ENCODE measurements at regions not wholly inside any gene's neighbourhood (a gene's known extent, or its start where the extent isn't known, plus 50 kb on each side); places are given as distances from the start of the nearest gene placed in this dataset.

- Histone ChIP-seq H3K4me3 (no peak overlapping the region), H3K4me1 (no peaks in the 10 kb centered on the region), H3K9me3 (no peaks in the 10 kb centered on the region), H3K36me3 (no peaks in the 10 kb centered on the region), H3K27me3 (no peaks in the 10 kb centered on the region), H3K27ac (no peak overlapping the region)
- TF ChIP-seq CTCF (IDR thresholded peaks at IDR 0.05) (no peak), POLR2AphosphoS5 (IDR thresholded peaks at IDR 0.05) (no peak), POLR2A (IDR thresholded peaks at IDR 0.05) (no peak)
- DNase-seq (ENCODE audit: low spot score in 2 of 2): no peak
- intact Hi-C loops (cut with DNase I; ENCODE audit: low total_unique reads): no loop called here
These were observed 94.0 kb upstream of the UMPS start for GRCh38 chr3:124636101-124636862.

GRCh38 chr3:124636863-124637296, 93.4 kb upstream of the UMPS start:
- H3K36me3 ChIP-seq: no peaks in the 10 kb centered on the region

GRCh38 chr3:124639406-124640237, 90.6 kb upstream of the UMPS start:
- no peaks in the 10 kb centered on the region for H3K9me3 ChIP-seq
- H3K27ac ChIP-seq: no peak overlapping the region
- no peaks in the 10 kb centered on the region for H3K36me3 ChIP-seq
- no peaks in the 10 kb centered on the region for H3K27me3 ChIP-seq
- TF ChIP-seq POLR2AphosphoS5 (IDR thresholded peaks at IDR 0.05) (no peak), POLR2A (IDR thresholded peaks at IDR 0.05) (no peak), CTCF (IDR thresholded peaks at IDR 0.05) (no peak)
- no peak for DNase-seq (ENCODE audit: low spot score in 2 of 2)
- no peaks in the 10 kb centered on the region for H3K4me1 ChIP-seq
- intact Hi-C loops (cut with DNase I; ENCODE audit: low total_unique reads): no loop called here
- H3K4me3 ChIP-seq: no peak overlapping the region

More at GRCh38 chr3:124636863-124637296, 93.4 kb upstream of the UMPS start:
- Histone ChIP-seq H3K27me3 (no peaks in the 10 kb centered on the region), H3K4me1 (no peaks in the 10 kb centered on the region), H3K9me3 (no peaks in the 10 kb centered on the region), H3K27ac (no peak overlapping the region), H3K4me3 (no peak overlapping the region)
- TF ChIP-seq CTCF (IDR thresholded peaks at IDR 0.05) (no peak), POLR2A (IDR thresholded peaks at IDR 0.05) (no peak), POLR2AphosphoS5 (IDR thresholded peaks at IDR 0.05) (no peak)
- DNase-seq (ENCODE audit: low spot score in 2 of 2): no peak
- intact Hi-C loops (cut with DNase I; ENCODE audit: low total_unique reads): no loop called here

- intact Hi-C loops (cut with DNase I; ENCODE audit: low total_unique reads): no loop called here
- H3K4me1 ChIP-seq: no peaks in the 10 kb centered on the region
- no peak for TF ChIP-seq POLR2A (IDR thresholded peaks at IDR 0.05)
- TF ChIP-seq CTCF (IDR thresholded peaks at IDR 0.05): no peak
- no peak for TF ChIP-seq POLR2AphosphoS5 (IDR thresholded peaks at IDR 0.05)
- no peak for DNase-seq (ENCODE audit: low spot score in 2 of 2)
- H3K4me3 ChIP-seq: no peak overlapping the region
- no peak overlapping the region for H3K27ac ChIP-seq
- no peaks in the 10 kb centered on the region for H3K27me3 ChIP-seq
- H3K36me3 ChIP-seq: no peaks in the 10 kb centered on the region
- no peaks in the 10 kb centered on the region for H3K9me3 ChIP-seq
These were observed 89.5 kb upstream of the UMPS start for GRCh38 chr3:124640635-124641306.
